ENCODE measurements at regions not wholly inside any gene's neighbourhood (a gene's known extent, or its start where the extent isn't known, plus 50 kb on each side); places are given as distances from the start of the nearest gene placed in this dataset.

GRCh38 chr12:66746489-66747201 is 67.8 kb upstream of the GRIP1 start:
- H4K20me1 ChIP-seq (ENCODE audit: insufficient read depth) = no peaks in the 10 kb centered on the region
- no peak overlapping the region for H3K27ac ChIP-seq (ENCODE audit: low read length)
- H3K4me2 ChIP-seq (ENCODE audit: low read length) = no peak overlapping the region
- H3K9me2 ChIP-seq (ENCODE audit: insufficient read depth, low read length) = no peaks in the 10 kb centered on the region
- no peaks in the 10 kb centered on the region for H3K9me3 ChIP-seq (ENCODE audit: low read length)
- no peaks in the 10 kb centered on the region for H3F3A ChIP-seq (ENCODE audit: insufficient read depth, low read length, poor library complexity, severe bottlenecking)
- H3K27me3 ChIP-seq (ENCODE audit: insufficient read depth, low read depth, low read length) = no peaks in the 10 kb centered on the region
- no peaks in the 10 kb centered on the region for H3K36me3 ChIP-seq (ENCODE audit: insufficient read depth, low read length)
- TF ChIP-seq CTCF (IDR thresholded peaks at IDR 0.05; ENCODE audit: poor library complexity, severe bottlenecking) (no peak), MXI1 (conservative IDR thresholded peaks at IDR 0.05; ENCODE audit: poor library complexity, severe bottlenecking) (no peak), RAD21 (conservative IDR thresholded peaks at IDR 0.05) (no peak), TAF1 (IDR thresholded peaks at IDR 0.05; ENCODE audit: low read depth) (no peak)
- no peak overlapping the region for H3K4me3 ChIP-seq (ENCODE audit: low read length)
- no peaks in the 10 kb centered on the region for H3K79me2 ChIP-seq (replicated peaks; ENCODE audit: insufficient read depth, low read length)
- H3K9ac ChIP-seq (ENCODE audit: low read length) = no peak overlapping the region
- H2AFZ ChIP-seq (ENCODE audit: low read depth, low read length) = no peak overlapping the region

GRCh38 chr12:66751432-66752113 is 72.7 kb upstream of the GRIP1 start:
- no peaks in the 10 kb centered on the region for H4K20me1 ChIP-seq (ENCODE audit: insufficient read depth)
- H3K79me2 ChIP-seq (replicated peaks; ENCODE audit: insufficient read depth, low read length) = no peaks in the 10 kb centered on the region
- no peak overlapping the region for H3K27ac ChIP-seq (ENCODE audit: low read length)
- no peaks in the 10 kb centered on the region for H3K9me2 ChIP-seq (ENCODE audit: insufficient read depth, low read length)
- H3K27me3 ChIP-seq (ENCODE audit: insufficient read depth, low read depth, low read length) = no peaks in the 10 kb centered on the region
- TF ChIP-seq EP300 (conservative IDR thresholded peaks at IDR 0.05; ENCODE audit: poor library complexity, severe bottlenecking) (no peak), RAD21 (conservative IDR thresholded peaks at IDR 0.05) (no peak), CTCF (IDR thresholded peaks at IDR 0.05; ENCODE audit: poor library complexity, severe bottlenecking) (no peak), POLR2AphosphoS5 (IDR thresholded peaks at IDR 0.05) (no peak), MXI1 (conservative IDR thresholded peaks at IDR 0.05; ENCODE audit: poor library complexity, severe bottlenecking) (no peak)
- H3K4me2 ChIP-seq (ENCODE audit: low read length) = no peak overlapping the region
- no peaks in the 10 kb centered on the region for H3K36me3 ChIP-seq (ENCODE audit: insufficient read depth, low read length)
- no peak overlapping the region for H3K4me3 ChIP-seq (ENCODE audit: low read length)
- H3K9me3 ChIP-seq (ENCODE audit: low read length) = no peaks in the 10 kb centered on the region
- no peaks in the 10 kb centered on the region for H3F3A ChIP-seq (ENCODE audit: insufficient read depth, low read length, poor library complexity, severe bottlenecking)
- H3K9ac ChIP-seq (ENCODE audit: low read length) = no peak overlapping the region
- H2AFZ ChIP-seq (ENCODE audit: low read depth, low read length) = no peak overlapping the region

GRCh38 chr12:66753810-66754209 is 74.9 kb upstream of the GRIP1 start:
- no peaks in the 10 kb centered on the region for H3K79me2 ChIP-seq (replicated peaks; ENCODE audit: insufficient read depth, low read length)
- no peak for TF ChIP-seq TAF1 (IDR thresholded peaks at IDR 0.05; ENCODE audit: low read depth)
- TF ChIP-seq, protein P1, sequence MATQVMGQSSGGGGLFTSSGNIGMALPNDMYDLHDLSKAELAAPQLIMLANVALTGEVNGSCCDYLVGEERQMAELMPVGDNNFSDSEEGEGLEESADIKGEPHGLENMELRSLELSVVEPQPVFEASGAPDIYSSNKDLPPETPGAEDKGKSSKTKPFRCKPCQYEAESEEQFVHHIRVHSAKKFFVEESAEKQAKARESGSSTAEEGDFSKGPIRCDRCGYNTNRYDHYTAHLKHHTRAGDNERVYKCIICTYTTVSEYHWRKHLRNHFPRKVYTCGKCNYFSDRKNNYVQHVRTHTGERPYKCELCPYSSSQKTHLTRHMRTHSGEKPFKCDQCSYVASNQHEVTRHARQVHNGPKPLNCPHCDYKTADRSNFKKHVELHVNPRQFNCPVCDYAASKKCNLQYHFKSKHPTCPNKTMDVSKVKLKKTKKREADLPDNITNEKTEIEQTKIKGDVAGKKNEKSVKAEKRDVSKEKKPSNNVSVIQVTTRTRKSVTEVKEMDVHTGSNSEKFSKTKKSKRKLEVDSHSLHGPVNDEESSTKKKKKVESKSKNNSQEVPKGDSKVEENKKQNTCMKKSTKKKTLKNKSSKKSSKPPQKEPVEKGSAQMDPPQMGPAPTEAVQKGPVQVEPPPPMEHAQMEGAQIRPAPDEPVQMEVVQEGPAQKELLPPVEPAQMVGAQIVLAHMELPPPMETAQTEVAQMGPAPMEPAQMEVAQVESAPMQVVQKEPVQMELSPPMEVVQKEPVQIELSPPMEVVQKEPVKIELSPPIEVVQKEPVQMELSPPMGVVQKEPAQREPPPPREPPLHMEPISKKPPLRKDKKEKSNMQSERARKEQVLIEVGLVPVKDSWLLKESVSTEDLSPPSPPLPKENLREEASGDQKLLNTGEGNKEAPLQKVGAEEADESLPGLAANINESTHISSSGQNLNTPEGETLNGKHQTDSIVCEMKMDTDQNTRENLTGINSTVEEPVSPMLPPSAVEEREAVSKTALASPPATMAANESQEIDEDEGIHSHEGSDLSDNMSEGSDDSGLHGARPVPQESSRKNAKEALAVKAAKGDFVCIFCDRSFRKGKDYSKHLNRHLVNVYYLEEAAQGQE (IDR thresholded peaks at IDR 0.05; ENCODE audit: borderline replicate concordance) = no peak
- no peak for TF ChIP-seq EZH2 (IDR thresholded peaks at IDR 0.05; ENCODE audit: borderline replicate concordance, insufficient read depth, low read length, poor library complexity, severe bottlenecking)
- TF ChIP-seq RAD21 (conservative IDR thresholded peaks at IDR 0.05) = no peak
- TF ChIP-seq MXI1 (conservative IDR thresholded peaks at IDR 0.05; ENCODE audit: poor library complexity, severe bottlenecking) = no peak
- TF ChIP-seq POLR2AphosphoS5 (IDR thresholded peaks at IDR 0.05) = no peak
- TF ChIP-seq SMC3 (conservative IDR thresholded peaks at IDR 0.05; ENCODE audit: poor library complexity) = no peak
- no peak for TF ChIP-seq EP300 (conservative IDR thresholded peaks at IDR 0.05; ENCODE audit: poor library complexity, severe bottlenecking)
- TF ChIP-seq CTCF (IDR thresholded peaks at IDR 0.05; ENCODE audit: poor library complexity, severe bottlenecking) = no peak

More at GRCh38 chr12:66753810-66754209, 74.9 kb upstream of the GRIP1 start:
- no peak overlapping the region for H3K27ac ChIP-seq (ENCODE audit: low read length)
- H3K27me3 ChIP-seq (ENCODE audit: insufficient read depth, low read depth, low read length) = no peaks in the 10 kb centered on the region
- H2AFZ ChIP-seq (ENCODE audit: low read depth, low read length) = no peak overlapping the region
- no peaks in the 10 kb centered on the region for H3F3A ChIP-seq (ENCODE audit: insufficient read depth, low read length, poor library complexity, severe bottlenecking)
- no peaks in the 10 kb centered on the region for H3K9me2 ChIP-seq (ENCODE audit: insufficient read depth, low read length)
- H4K20me1 ChIP-seq (ENCODE audit: insufficient read depth) = no peaks in the 10 kb centered on the region
- H3K4me3 ChIP-seq (ENCODE audit: low read length) = no peak overlapping the region
- no peaks in the 10 kb centered on the region for H3K9me3 ChIP-seq (ENCODE audit: low read length)
- no peaks in the 10 kb centered on the region for H3K36me3 ChIP-seq (ENCODE audit: insufficient read depth, low read length)
- H3K4me2 ChIP-seq (ENCODE audit: low read length) = no peak overlapping the region
- H3K9ac ChIP-seq (ENCODE audit: low read length) = no peak overlapping the region
